CD4-positive, alpha-beta memory T cell (primary cell): ENCODE measurements at regions not wholly inside any gene's neighbourhood (a gene's known extent, or its start where the extent isn't known, plus 50 kb on each side); places are given as distances from the start of the nearest gene placed in this dataset.

Source experiments
- CTCF ChIA-PET: fragments of 350-600 bp; sonication (Branson Sonifier 250); formaldehyde crosslinking; loops from one replicate; lab custom pipeline; 2021; ENCODE audit warnings: inconsistent platforms; ENCODE audit not compliant: partially characterized antibody; lab: Charles Lee
- POLR2A ChIA-PET: fragments of 350-600 bp; sonication (Branson Sonifier 250); formaldehyde crosslinking; loops from one replicate; lab custom pipeline; 2021; ENCODE audit not compliant: partially characterized antibody; lab: Charles Lee
- DNase-seq, 5 donors: peaks; one replicate each; pipeline versions ENCODE4 v3.0.0 to v3.0.0-alpha.2; 2020 to 2022; ENCODE audit warnings: mixed read lengths in 1 of 5
- H3K27ac ChIP-seq: one replicate; pipeline ENCODE4 v1.7.0; 2013; ENCODE audit warnings: low read depth, low read length
- H3K27me3 ChIP-seq: 2 replicates; pipeline ENCODE4 v1.7.0; 2013; ENCODE audit warnings: mild to moderate bottlenecking, low read length, moderate library complexity; ENCODE audit not compliant: insufficient read depth
- H3K36me3 ChIP-seq: 2 replicates; pipeline ENCODE4 v1.7.0; 2013; ENCODE audit warnings: mild to moderate bottlenecking, low read length, moderate library complexity; ENCODE audit not compliant: insufficient read depth
- H3K4me1 ChIP-seq: 2 replicates; pipeline ENCODE4 v1.7.0; 2013; ENCODE audit warnings: mild to moderate bottlenecking, low read length, moderate library complexity; ENCODE audit not compliant: insufficient read depth
- H3K4me3 ChIP-seq, 2 donors: one replicate each; pipeline ENCODE4 v1.7.0; 2013; ENCODE audit warnings: low read length in 2 of 2, mild to moderate bottlenecking in 1 of 2
- H3K9me3 ChIP-seq, 2 donors: one replicate each; pipeline ENCODE4 v1.7.0; 2013; ENCODE audit warnings: low read length in 2 of 2, control low read depth in 1 of 2; ENCODE audit not compliant: control insufficient read depth in 1 of 2
- H3K27ac Mint-ChIP-seq, 7 donors: one replicate each; pipeline ENCODE4 v1.8.0; 2020 to 2021; ENCODE audit warnings: mixed read lengths in 7 of 7, mild to moderate bottlenecking in 6 of 7, inconsistent platforms in 3 of 7, moderate library complexity in 3 of 7
- H3K27me3 Mint-ChIP-seq, 2 donors: one replicate each; pipeline ENCODE4 v1.8.0; 2020 to 2021; ENCODE audit warnings: mixed read lengths in 2 of 2
- H3K36me3 Mint-ChIP-seq, 2 donors: one replicate each; pipeline ENCODE4 v1.8.0; 2020 to 2021; ENCODE audit warnings: mixed read lengths in 2 of 2, inconsistent platforms in 1 of 2, mild to moderate bottlenecking in 1 of 2
- H3K4me1 Mint-ChIP-seq, 4 donors: one replicate each; pipeline ENCODE4 v1.8.0; 2020 to 2021; ENCODE audit warnings: mixed read lengths in 4 of 4, mild to moderate bottlenecking in 1 of 4
- H3K4me3 Mint-ChIP-seq, 8 donors: one replicate each; pipeline ENCODE4 v1.8.0; 2020 to 2021; ENCODE audit warnings: mixed read lengths in 8 of 8, mild to moderate bottlenecking in 7 of 8, moderate library complexity in 6 of 8, inconsistent platforms in 3 of 8
- H3K9me3 Mint-ChIP-seq, 8 donors: one replicate each; pipeline ENCODE4 v1.8.0; 2020 to 2021; ENCODE audit warnings: mixed read lengths in 8 of 8, mild to moderate bottlenecking in 5 of 8, inconsistent platforms in 3 of 8, moderate library complexity in 1 of 8
- intact Hi-C: fragments of 100-400 bp; cut with micrococcal nuclease; formaldehyde crosslinking; loops from one replicate; pipeline ENCODE4 v1.15.1; 2023

DNA sequence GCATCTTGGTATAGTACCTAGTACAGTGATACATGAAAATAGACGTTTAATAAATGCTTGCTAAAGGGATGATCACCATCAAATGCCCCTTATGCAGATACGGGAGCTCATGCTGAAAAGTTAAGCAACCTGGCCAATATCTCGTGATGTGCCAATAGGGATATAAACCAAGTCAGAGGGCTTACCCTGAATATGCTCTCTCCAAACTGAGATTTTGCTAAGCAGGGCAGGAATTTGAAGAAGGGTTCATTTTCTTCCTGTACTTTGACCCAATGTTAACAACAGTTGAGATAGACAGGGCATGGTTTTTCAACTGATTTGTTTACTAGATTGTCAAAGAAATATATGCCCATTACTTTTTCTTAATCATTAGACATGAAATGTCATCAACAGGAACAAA is 219.3 kb upstream of the PREP start:
- no peaks in the 10 kb centered on the region for H3K36me3 ChIP-seq
- no peaks in the 10 kb centered on the region for H3K9me3 ChIP-seq
- H3K4me3 ChIP-seq, result no peak overlapping the region
- peaks cover 0 to 2% of the 10 kb centered on the region in 2 donors for H3K27me3 Mint-ChIP-seq
- no peaks in the 10 kb centered on the region for H3K4me1 Mint-ChIP-seq
- H3K27ac Mint-ChIP-seq, result no peak overlapping the region
- DNase-seq, result no peak
- POLR2A ChIA-PET, result no interaction called here
- H3K9me3 Mint-ChIP-seq, result peaks cover 0 to 3% (median 0%) of the 10 kb centered on the region in 8 donors
- intact Hi-C loops, result no loop called here
- H3K4me3 Mint-ChIP-seq, result no peak overlapping the region
- no peaks in the 10 kb centered on the region for H3K27me3 ChIP-seq
- CTCF ChIA-PET, result no interaction called here
- no peak overlapping the region for H3K27ac ChIP-seq
- no peaks in the 10 kb centered on the region for H3K4me1 ChIP-seq
- no peaks in the 10 kb centered on the region for H3K36me3 Mint-ChIP-seq

DNA sequence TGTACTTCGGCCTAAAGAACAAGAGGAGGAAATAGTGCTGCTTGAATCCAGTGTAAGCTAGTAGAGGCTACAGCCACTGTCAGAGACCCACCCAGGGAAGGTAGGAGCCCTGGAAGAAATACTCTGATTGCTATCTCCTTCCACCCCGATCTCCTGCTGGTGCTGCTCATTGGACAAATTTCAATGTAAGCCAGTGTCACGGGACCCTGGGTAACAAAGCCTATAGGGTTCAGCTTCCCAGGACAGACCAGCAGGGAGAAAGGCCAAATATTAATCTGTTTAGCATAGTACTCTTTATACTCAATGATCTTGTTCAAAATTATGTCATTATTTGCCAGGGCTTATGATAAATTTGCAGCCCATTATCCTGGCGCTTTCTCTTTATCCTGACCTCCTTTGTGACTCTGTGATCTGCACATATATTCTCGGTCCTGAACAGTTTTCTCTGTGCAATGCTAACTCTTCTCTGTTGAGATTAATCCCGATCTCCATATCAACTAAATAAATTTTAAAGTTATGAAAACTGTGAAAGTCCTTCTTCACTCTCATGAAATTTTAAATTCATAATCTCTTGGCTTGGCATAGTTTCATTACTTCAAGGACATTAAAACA is 218.8 kb upstream of the PREP start:
- intact Hi-C loops, result no loop called here
- Mint-ChIP-seq H3K36me3 (no peaks in the 10 kb centered on the region), H3K4me1 (no peaks in the 10 kb centered on the region), H3K9me3 (peaks cover 0 to 3% (median 0%) of the 10 kb centered on the region in 8 donors), H3K27ac (no peak overlapping the region), H3K27me3 (peaks cover 0 to 2% of the 10 kb centered on the region in 2 donors), H3K4me3 (no peak overlapping the region)
- ChIA-PET POLR2A (no interaction called here), CTCF (no interaction called here)
- no peak overlapping the region for H3K27ac ChIP-seq
- no peaks in the 10 kb centered on the region for H3K27me3 ChIP-seq
- H3K4me3 ChIP-seq, result no peak overlapping the region
- no peaks in the 10 kb centered on the region for H3K9me3 ChIP-seq
- no peaks in the 10 kb centered on the region for H3K4me1 ChIP-seq
- H3K36me3 ChIP-seq, result no peaks in the 10 kb centered on the region
- no peak for DNase-seq

DNA sequence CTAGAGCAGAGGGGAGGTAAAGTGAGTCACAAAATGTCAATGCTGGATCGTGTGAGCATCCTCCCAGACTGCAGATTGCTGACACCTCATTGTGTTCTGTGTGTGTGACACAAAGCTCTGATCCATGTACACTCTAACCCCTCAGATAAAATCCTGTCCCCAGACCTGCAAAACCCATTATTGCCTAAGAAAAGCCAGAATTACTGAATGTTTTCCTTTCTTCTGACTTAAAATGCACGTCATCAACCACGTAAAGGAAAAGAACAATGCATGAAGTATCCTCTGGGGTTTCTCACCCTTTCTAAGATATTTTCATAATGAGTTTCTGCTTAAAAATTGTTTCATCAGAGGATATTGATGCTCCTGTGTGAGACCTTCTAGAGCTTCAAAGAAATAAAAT is 218.0 kb upstream of the PREP start:
- H3K4me3 ChIP-seq, result no peak overlapping the region
- no peak overlapping the region for H3K27ac Mint-ChIP-seq
- DNase-seq, result no peak
- H3K36me3 Mint-ChIP-seq, result no peaks in the 10 kb centered on the region
- POLR2A ChIA-PET, result no interaction called here
- H3K27me3 ChIP-seq, result no peaks in the 10 kb centered on the region
- CTCF ChIA-PET, result no interaction called here
- H3K9me3 Mint-ChIP-seq, result peaks cover 0 to 3% (median 0%) of the 10 kb centered on the region in 8 donors
- H3K36me3 ChIP-seq, result no peaks in the 10 kb centered on the region
- intact Hi-C loops, result no loop called here
- H3K27ac ChIP-seq, result no peak overlapping the region
- H3K27me3 Mint-ChIP-seq, result peaks cover 0 to 2% of the 10 kb centered on the region in 2 donors
- H3K4me1 ChIP-seq, result no peaks in the 10 kb centered on the region
- H3K9me3 ChIP-seq, result no peaks in the 10 kb centered on the region
- no peaks in the 10 kb centered on the region for H3K4me1 Mint-ChIP-seq
- no peak overlapping the region for H3K4me3 Mint-ChIP-seq

DNA sequence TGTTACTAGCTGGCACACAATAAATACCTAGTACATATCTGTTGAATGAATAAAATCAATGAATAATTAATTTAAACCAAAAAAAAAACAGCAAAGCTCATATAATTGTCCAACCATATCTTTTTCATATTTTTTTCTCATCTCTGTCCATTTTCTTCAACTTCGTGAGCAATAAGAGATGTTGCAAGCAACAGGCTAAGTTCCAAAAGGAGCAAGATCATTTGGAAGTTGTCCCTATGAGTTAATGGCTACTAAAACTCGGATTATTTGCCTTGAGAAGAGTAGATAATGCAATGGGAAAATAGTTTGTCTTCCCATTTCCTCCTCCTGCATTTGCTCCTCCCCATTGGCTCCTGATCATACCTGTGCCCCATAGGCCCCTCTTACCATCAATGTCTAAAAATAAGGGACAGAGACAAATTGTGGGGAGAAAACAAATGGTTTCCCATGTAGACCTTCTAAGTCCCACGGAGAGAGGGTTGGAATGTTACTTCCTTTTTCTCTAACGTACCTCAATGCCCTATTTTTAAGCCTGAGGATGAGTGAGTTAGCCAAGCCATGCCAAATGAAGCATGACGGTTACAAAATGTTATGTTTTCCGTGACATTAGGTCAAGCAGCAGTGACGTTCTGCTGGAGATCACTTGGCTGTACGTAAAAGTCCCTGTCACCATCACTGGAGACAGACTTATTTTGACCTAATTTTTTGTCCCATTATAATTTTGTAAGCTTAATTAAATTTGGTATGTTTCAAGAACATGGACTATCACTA is 217.3 kb upstream of the PREP start:
- Mint-ChIP-seq H3K36me3 (no peaks in the 10 kb centered on the region), H3K9me3 (peaks cover 0 to 6% (median 0%) of the 10 kb centered on the region in 8 donors), H3K27ac (no peak overlapping the region), H3K4me1 (no peaks in the 10 kb centered on the region), H3K27me3 (peaks cover 0 to 2% of the 10 kb centered on the region in 2 donors), H3K4me3 (no peak overlapping the region)
- no peak overlapping the region for H3K4me3 ChIP-seq
- no peaks in the 10 kb centered on the region for H3K36me3 ChIP-seq
- H3K27me3 ChIP-seq, result no peaks in the 10 kb centered on the region
- H3K4me1 ChIP-seq, result no peaks in the 10 kb centered on the region
- intact Hi-C loops, result no loop called here
- no peak overlapping the region for H3K27ac ChIP-seq
- CTCF ChIA-PET, result no interaction called here
- DNase-seq, result no peak
- POLR2A ChIA-PET, result no interaction called here
- H3K9me3 ChIP-seq, result no peaks in the 10 kb centered on the region

DNA sequence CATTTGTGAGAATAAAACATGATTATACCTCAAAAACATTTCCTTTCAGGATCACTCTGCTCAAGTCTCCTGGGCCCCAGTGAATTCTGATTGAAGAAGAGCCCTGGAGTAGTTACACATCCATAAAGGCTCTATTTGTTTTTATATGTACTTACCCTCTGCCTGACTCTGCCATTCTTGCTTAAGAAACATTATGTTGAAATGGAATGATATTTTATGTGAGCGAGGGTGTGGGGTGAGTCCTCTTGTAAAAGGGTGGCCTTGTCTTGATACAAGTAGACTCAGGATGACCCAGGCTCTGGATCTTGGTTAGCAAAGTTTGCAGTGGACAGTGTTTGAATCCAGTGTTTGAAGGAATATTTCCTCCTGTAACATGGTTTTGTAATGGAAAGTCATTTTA is 215.4 kb upstream of the PREP start:
- Histone ChIP-seq H3K9me3 (no peaks in the 10 kb centered on the region), H3K27me3 (no peaks in the 10 kb centered on the region), H3K27ac (no peak overlapping the region), H3K4me1 (no peaks in the 10 kb centered on the region), H3K36me3 (no peaks in the 10 kb centered on the region), H3K4me3 (no peak overlapping the region)
- Mint-ChIP-seq H3K27me3 (peaks cover 2% of the 10 kb centered on the region in 2 donors), H3K9me3 (peaks cover 0 to 8% (median 7%) of the 10 kb centered on the region in 8 donors), H3K27ac (no peak overlapping the region), H3K36me3 (no peaks in the 10 kb centered on the region), H3K4me1 (no peaks in the 10 kb centered on the region), H3K4me3 (no peak overlapping the region)
- ChIA-PET POLR2A (no interaction called here), CTCF (no interaction called here)
- no peak for DNase-seq
- intact Hi-C loops, result no loop called here

DNA sequence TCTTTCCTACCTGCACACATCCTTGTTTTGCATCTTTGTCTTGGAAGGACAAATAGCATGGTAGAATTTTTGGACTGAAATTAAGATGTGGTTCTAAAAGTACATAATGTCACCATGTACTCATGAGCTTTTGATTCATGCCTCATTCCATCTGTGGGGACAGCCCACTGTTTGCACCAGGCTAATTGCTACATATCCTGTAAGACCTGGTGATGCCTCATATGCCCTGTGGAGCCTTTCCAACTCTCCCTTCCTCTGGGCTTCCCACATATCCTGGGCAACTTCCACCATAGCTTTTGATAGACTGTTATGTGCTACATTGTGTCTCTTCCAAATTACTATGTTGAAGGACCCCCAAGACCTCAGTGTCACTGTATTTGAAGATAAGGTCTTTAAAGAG is 213.6 kb upstream of the PREP start:
- Histone ChIP-seq H3K27ac (no peak overlapping the region), H3K9me3 (no peaks in the 10 kb centered on the region), H3K36me3 (no peaks in the 10 kb centered on the region), H3K4me3 (no peak overlapping the region), H3K4me1 (no peaks in the 10 kb centered on the region), H3K27me3 (no peaks in the 10 kb centered on the region)
- DNase-seq, result no peak
- ChIA-PET CTCF (no interaction called here), POLR2A (no interaction called here)
- no peaks in the 10 kb centered on the region for H3K36me3 Mint-ChIP-seq
- no peaks in the 10 kb centered on the region for H3K4me1 Mint-ChIP-seq
- H3K27ac Mint-ChIP-seq, result peak overlapping the region in 1 of 7 donors; percentile 0
- intact Hi-C loops, result no loop called here
- H3K4me3 Mint-ChIP-seq, result no peak overlapping the region
- H3K9me3 Mint-ChIP-seq, result peaks cover 0 to 8% (median 7%) of the 10 kb centered on the region in 8 donors
- peaks cover 2% of the 10 kb centered on the region in 2 donors for H3K27me3 Mint-ChIP-seq

DNA sequence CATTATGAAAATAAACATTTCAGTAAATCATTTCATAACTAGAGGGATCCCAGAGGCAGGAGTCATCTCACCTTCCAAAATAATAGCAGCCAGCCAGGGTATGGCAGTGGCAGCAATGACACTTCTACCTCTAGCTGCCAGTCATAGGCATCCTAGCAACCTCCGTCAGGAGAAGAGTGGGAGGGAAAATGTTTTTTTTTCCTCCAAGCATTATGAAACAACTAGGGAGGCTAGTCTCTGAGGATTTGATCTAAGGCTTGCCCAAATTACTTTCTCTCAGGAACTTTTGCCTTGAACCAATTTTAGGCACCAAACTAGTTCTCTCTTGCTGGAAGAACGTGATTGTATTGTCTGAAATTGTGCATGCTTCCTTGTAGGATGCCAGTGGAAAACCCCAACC is 208.7 kb upstream of the PREP start:
- no peak for DNase-seq
- Histone ChIP-seq H3K27me3 (no peaks in the 10 kb centered on the region), H3K27ac (no peak overlapping the region), H3K36me3 (no peaks in the 10 kb centered on the region), H3K9me3 (no peaks in the 10 kb centered on the region), H3K4me1 (no peaks in the 10 kb centered on the region), H3K4me3 (no peak overlapping the region)
- Mint-ChIP-seq H3K9me3 (peaks cover 0 to 8% (median 6%) of the 10 kb centered on the region in 8 donors), H3K27me3 (peaks cover 0 to 2% of the 10 kb centered on the region in 2 donors), H3K27ac (no peak overlapping the region), H3K4me1 (no peaks in the 10 kb centered on the region), H3K4me3 (no peak overlapping the region), H3K36me3 (no peaks in the 10 kb centered on the region)
- intact Hi-C loops, result no loop called here
- POLR2A ChIA-PET, result no interaction called here
- CTCF ChIA-PET, result no interaction called here
